GF-D8 (cell line): ENCODE measurements at regions not wholly inside any gene's neighbourhood (a gene's known extent, or its start where the extent isn't known, plus 50 kb on each side); places are given as distances from the start of the nearest gene placed in this dataset.
"Not testable (repeated sequence)": the region's sequence is repeated elsewhere in the genome, so short reads cannot be mapped to it uniquely, and the experiment has no call there.

Source experiments
- DNase-seq: peaks from one replicate; lab custom pipeline; 2025; lab: John Stamatoyannopoulos, UW

- peak; percentile 53 for DNase-seq
These were observed 74.9 kb downstream of the ALG10 start for GRCh38 chr12:34097213-34097612.

GRCh38 chr12:34105392-34105933 is 83.2 kb downstream of the ALG10 start:
- no peak for DNase-seq

- no peak for DNase-seq
These were observed 83.9 kb downstream of the ALG10 start for GRCh38 chr12:34106172-34106571.

GRCh38 chr12:34107016-34107415 is 84.7 kb downstream of the ALG10 start:
- DNase-seq = no peak

- DNase-seq = no peak
These were observed 85.6 kb downstream of the ALG10 start for GRCh38 chr12:34107781-34108404.

- no peak for DNase-seq
These were observed 86.1 kb downstream of the ALG10 start for GRCh38 chr12:34108405-34108803.

GRCh38 chr12:34108967-34109366 is 86.7 kb downstream of the ALG10 start:
- DNase-seq = no peak

- DNase-seq = no peak
These were observed 87.1 kb downstream of the ALG10 start for GRCh38 chr12:34109390-34109789.

- DNase-seq = not testable (repeated sequence)
These were observed 87.7 kb downstream of the ALG10 start for GRCh38 chr12:34109909-34110531.

- DNase-seq = no peak
These were observed 97.1 kb downstream of the ALG10 start for GRCh38 chr12:34119366-34119765.

- DNase-seq = no peak
These were observed 99.1 kb downstream of the ALG10 start for GRCh38 chr12:34121360-34121759.

- peak; percentile 4 for DNase-seq
These were observed 100.8 kb downstream of the ALG10 start for GRCh38 chr12:34123092-34123491.

- no peak for DNase-seq
These were observed 102.3 kb downstream of the ALG10 start for GRCh38 chr12:34124608-34125007.

- no peak for DNase-seq
These were observed 103.9 kb downstream of the ALG10 start for GRCh38 chr12:34126239-34126641.

- no peak for DNase-seq
These were observed 104.5 kb downstream of the ALG10 start for GRCh38 chr12:34126805-34127204.

GRCh38 chr12:34127379-34127778 is 105.1 kb downstream of the ALG10 start:
- DNase-seq = not testable (repeated sequence)

GRCh38 chr12:34142430-34142829 is 120.1 kb downstream of the ALG10 start:
- DNase-seq = no peak

- DNase-seq = no peak
These were observed 128.7 kb downstream of the ALG10 start for GRCh38 chr12:34151019-34151418.

- no peak for DNase-seq
These were observed 141.1 kb downstream of the ALG10 start for GRCh38 chr12:34163443-34163842.

- no peak for DNase-seq
These were observed 144.2 kb downstream of the ALG10 start for GRCh38 chr12:34166427-34167060.

GRCh38 chr12:34168507-34168906 is 146.2 kb downstream of the ALG10 start:
- not testable (repeated sequence) for DNase-seq

- no peak for DNase-seq
These were observed 164.2 kb downstream of the ALG10 start for GRCh38 chr12:34186492-34186891.

GRCh38 chr12:34188974-34189373 is 166.7 kb downstream of the ALG10 start:
- DNase-seq = no peak
